HG03442 (cell line): ENCODE measurements at regions not wholly inside any gene's neighbourhood (a gene's known extent, or its start where the extent isn't known, plus 50 kb on each side); places are given as distances from the start of the nearest gene placed in this dataset.

Source experiments
- ATAC-seq: cut with Tn5 transposase; IDR thresholded peaks from one replicate; pipeline ENCODE4 v1.9.1; 2021; ENCODE audit warnings: mild to moderate bottlenecking, moderate library complexity; ENCODE audit not compliant: unreplicated experiment

GRCh38 chr13:30034458-30034795, 184.0 kb upstream of the UBL3 start:
- ATAC-seq = no peak

- ATAC-seq = no peak
Observed at GRCh38 chr13:30033681-30034457, 183.5 kb upstream of the UBL3 start.

GRCh38 chr13:30032263-30032662, 181.8 kb upstream of the UBL3 start:
- no peak for ATAC-seq

- ATAC-seq = no peak
Observed at GRCh38 chr13:30031488-30031887, 181.1 kb upstream of the UBL3 start.

- no peak for ATAC-seq
Observed at GRCh38 chr13:30030141-30030750, 179.8 kb upstream of the UBL3 start.

GRCh38 chr13:30027569-30028455, 177.4 kb upstream of the UBL3 start:
- ATAC-seq = no peak

GRCh38 chr13:30026909-30027308, 176.5 kb upstream of the UBL3 start:
- no peak for ATAC-seq

GRCh38 chr13:30026093-30026492, 175.7 kb upstream of the UBL3 start:
- ATAC-seq = no peak

GRCh38 chr13:30025351-30025750, 174.9 kb upstream of the UBL3 start:
- no peak for ATAC-seq

- no peak for ATAC-seq
Observed at GRCh38 chr13:30024125-30024865, 173.9 kb upstream of the UBL3 start.

- ATAC-seq = no peak
Observed at GRCh38 chr13:30023196-30023895, 172.9 kb upstream of the UBL3 start.

GRCh38 chr13:30022796-30023195, 172.4 kb upstream of the UBL3 start:
- no peak for ATAC-seq

GRCh38 chr13:30022256-30022655, 171.8 kb upstream of the UBL3 start:
- ATAC-seq = no peak

GRCh38 chr13:30021611-30022010, 171.2 kb upstream of the UBL3 start:
- no peak for ATAC-seq

- ATAC-seq = no peak
Observed at GRCh38 chr13:30020726-30021312, 170.4 kb upstream of the UBL3 start.

GRCh38 chr13:30019648-30020626, 169.5 kb upstream of the UBL3 start:
- no peak for ATAC-seq

GRCh38 chr13:30017880-30018279, 167.5 kb upstream of the UBL3 start:
- ATAC-seq = no peak

GRCh38 chr13:30016398-30016797, 166.0 kb upstream of the UBL3 start:
- no peak for ATAC-seq

- no peak for ATAC-seq
Observed at GRCh38 chr13:30009411-30009810, 159.0 kb upstream of the UBL3 start.
